SK-N-SH treated with all-trans-retinoic acid at 6 μM for 48 hours (cell line): ENCODE measurements at regions not wholly inside any gene's neighbourhood (a gene's known extent, or its start where the extent isn't known, plus 50 kb on each side); places are given as distances from the start of the nearest gene placed in this dataset.

ENCODE experiments used
- CREB5 ChIP-seq: fragments of 250-450 bp; sonication (Bioruptor Pico); IDR thresholded peaks from 2 replicates; pipeline ENCODE4 v1.5.1; 2020; ENCODE audit warnings: low read depth, mild to moderate bottlenecking, moderate library complexity
- CSRNP3 ChIP-seq: fragments of 250-450 bp; sonication (Bioruptor Pico); IDR thresholded peaks from 2 replicates; pipeline ENCODE4 v1.5.1; 2021; ENCODE audit warnings: mild to moderate bottlenecking, moderate library complexity
- ISL1 ChIP-seq: fragments of 250-450 bp; sonication (Bioruptor Pico); IDR thresholded peaks from 2 replicates; pipeline ENCODE4 v2.1.2; 2022; ENCODE audit warnings: mild to moderate bottlenecking, moderate library complexity
- PATZ1 ChIP-seq: fragments of 250-450 bp; sonication (Bioruptor Pico); IDR thresholded peaks from 2 replicates; pipeline ENCODE4 v1.8.0; 2020; ENCODE audit warnings: mild to moderate bottlenecking, moderate library complexity, borderline replicate concordance
- PPARA ChIP-seq: fragments of 250-450 bp; sonication (Bioruptor Pico); IDR thresholded peaks from 2 replicates; pipeline ENCODE4 v1.5.0; 2020; ENCODE audit warnings: mild to moderate bottlenecking, borderline replicate concordance
- SNAI2 ChIP-seq: fragments of 250-450 bp; sonication (Bioruptor Pico); IDR thresholded peaks from 2 replicates; pipeline ENCODE4 v1.5.0; 2020; ENCODE audit warnings: mild to moderate bottlenecking, moderate library complexity
- TOX ChIP-seq: fragments of 250-450 bp; sonication (Bioruptor Pico); IDR thresholded peaks from 2 replicates; pipeline ENCODE4 v1.8.0; 2021; ENCODE audit warnings: mild to moderate bottlenecking, moderate library complexity, borderline replicate concordance
- ZC3H10 ChIP-seq: fragments of 250-450 bp; sonication (Bioruptor Pico); IDR thresholded peaks from 2 replicates; pipeline ENCODE4 v1.5.1; 2021; ENCODE audit warnings: mild to moderate bottlenecking, moderate library complexity
- ZFP30 ChIP-seq: fragments of 450-650 bp; formaldehyde crosslinking; IDR thresholded peaks from 2 replicates; pipeline ENCODE4 v1.5.0; 2022; ENCODE audit warnings: mild to moderate bottlenecking, moderate library complexity
- ZNF70 ChIP-seq: fragments of 450-650 bp; formaldehyde crosslinking; IDR thresholded peaks from 2 replicates; pipeline ENCODE4 v1.5.0; 2020; ENCODE audit warnings: mild to moderate bottlenecking, moderate library complexity
- ZNF8 ChIP-seq: fragments of 450-650 bp; formaldehyde crosslinking; IDR thresholded peaks from 2 replicates; pipeline ENCODE4 v1.5.0; 2020; ENCODE audit warnings: mild to moderate bottlenecking, moderate library complexity

- TF ChIP-seq ZNF70 (CRISPR knock-in tag) (no peak), CREB5 (CRISPR knock-in tag) (no peak), ZNF8 (CRISPR knock-in tag) (no peak), PPARA (CRISPR knock-in tag) (no peak), CSRNP3 (CRISPR knock-in tag) (no peak), TOX (CRISPR knock-in tag) (no peak), SNAI2 (CRISPR knock-in tag) (no peak), ZFP30 (CRISPR knock-in tag) (no peak), ISL1 (CRISPR knock-in tag) (no peak), PATZ1 (CRISPR knock-in tag) (no peak), ZC3H10 (no peak)
Measured at GRCh38 chr1:163745204-163745603, 423.4 kb downstream of the NUF2 start.
